Peyer's patch (tissue), 4 donors: ENCODE measurements at regions not wholly inside any gene's neighbourhood (a gene's known extent, or its start where the extent isn't known, plus 50 kb on each side); places are given as distances from the start of the nearest gene placed in this dataset.

Experiments used
- CTCF ChIP-seq, 6 experiments: fragments of 450-650 bp in 4 of 6; fragments of 200-600 bp in 2 of 6; sonication (generic) in 1 of 6; IDR thresholded peaks; one replicate each; pipeline ENCODE4 v1.5.1; 2017 to 2019; ENCODE audit warnings: antibody characterized with exemption in 6 of 6, mild to moderate bottlenecking in 3 of 6, moderate library complexity in 1 of 6
- POLR2A ChIP-seq, 2 donors: fragments of 450-650 bp; IDR thresholded peaks; one replicate each; pipeline ENCODE4 v1.5.1; 2017; ENCODE audit warnings: antibody characterized with exemption in 2 of 2, mild to moderate bottlenecking in 2 of 2, moderate library complexity in 2 of 2

GRCh38 chr2:62589691-62590356 is 83.8 kb upstream of the TMEM17 start:
- TF ChIP-seq CTCF (IDR thresholded peaks at IDR 0.05) = no peak
- TF ChIP-seq POLR2A (IDR thresholded peaks at IDR 0.05) = no peak
